CD4-positive, alpha-beta memory T cell (primary cell): ENCODE measurements at regions not wholly inside any gene's neighbourhood (a gene's known extent, or its start where the extent isn't known, plus 50 kb on each side); places are given as distances from the start of the nearest gene placed in this dataset.
A peak's percentile ranks its signal among the peaks of the same experiment; 100 is the strongest.

Experiments
- CTCF ChIA-PET: fragments of 350-600 bp; sonication (Branson Sonifier 250); formaldehyde crosslinking; loops from one replicate; lab custom pipeline; 2021; ENCODE audit warnings: inconsistent platforms; ENCODE audit not compliant: partially characterized antibody; lab: Charles Lee
- POLR2A ChIA-PET: fragments of 350-600 bp; sonication (Branson Sonifier 250); formaldehyde crosslinking; loops from one replicate; lab custom pipeline; 2021; ENCODE audit not compliant: partially characterized antibody; lab: Charles Lee
- DNase-seq, 5 donors: peaks; one replicate each; pipeline versions ENCODE4 v3.0.0 to v3.0.0-alpha.2; 2020 to 2022; ENCODE audit warnings: mixed read lengths in 1 of 5
- H3K27ac ChIP-seq: one replicate; pipeline ENCODE4 v1.7.0; 2013; ENCODE audit warnings: low read depth, low read length
- H3K27me3 ChIP-seq: 2 replicates; pipeline ENCODE4 v1.7.0; 2013; ENCODE audit warnings: mild to moderate bottlenecking, low read length, moderate library complexity; ENCODE audit not compliant: insufficient read depth
- H3K36me3 ChIP-seq: 2 replicates; pipeline ENCODE4 v1.7.0; 2013; ENCODE audit warnings: mild to moderate bottlenecking, low read length, moderate library complexity; ENCODE audit not compliant: insufficient read depth
- H3K4me1 ChIP-seq: 2 replicates; pipeline ENCODE4 v1.7.0; 2013; ENCODE audit warnings: mild to moderate bottlenecking, low read length, moderate library complexity; ENCODE audit not compliant: insufficient read depth
- H3K4me3 ChIP-seq, 2 donors: one replicate each; pipeline ENCODE4 v1.7.0; 2013; ENCODE audit warnings: low read length in 2 of 2, mild to moderate bottlenecking in 1 of 2
- H3K9me3 ChIP-seq, 2 donors: one replicate each; pipeline ENCODE4 v1.7.0; 2013; ENCODE audit warnings: low read length in 2 of 2, control low read depth in 1 of 2; ENCODE audit not compliant: control insufficient read depth in 1 of 2
- H3K27ac Mint-ChIP-seq, 7 donors: one replicate each; pipeline ENCODE4 v1.8.0; 2020 to 2021; ENCODE audit warnings: mixed read lengths in 7 of 7, mild to moderate bottlenecking in 6 of 7, inconsistent platforms in 3 of 7, moderate library complexity in 3 of 7
- H3K27me3 Mint-ChIP-seq, 2 donors: one replicate each; pipeline ENCODE4 v1.8.0; 2020 to 2021; ENCODE audit warnings: mixed read lengths in 2 of 2
- H3K36me3 Mint-ChIP-seq, 2 donors: one replicate each; pipeline ENCODE4 v1.8.0; 2020 to 2021; ENCODE audit warnings: mixed read lengths in 2 of 2, inconsistent platforms in 1 of 2, mild to moderate bottlenecking in 1 of 2
- H3K4me1 Mint-ChIP-seq, 4 donors: one replicate each; pipeline ENCODE4 v1.8.0; 2020 to 2021; ENCODE audit warnings: mixed read lengths in 4 of 4, mild to moderate bottlenecking in 1 of 4
- H3K4me3 Mint-ChIP-seq, 8 donors: one replicate each; pipeline ENCODE4 v1.8.0; 2020 to 2021; ENCODE audit warnings: mixed read lengths in 8 of 8, mild to moderate bottlenecking in 7 of 8, moderate library complexity in 6 of 8, inconsistent platforms in 3 of 8
- H3K9me3 Mint-ChIP-seq, 8 donors: one replicate each; pipeline ENCODE4 v1.8.0; 2020 to 2021; ENCODE audit warnings: mixed read lengths in 8 of 8, mild to moderate bottlenecking in 5 of 8, inconsistent platforms in 3 of 8, moderate library complexity in 1 of 8
- intact Hi-C: fragments of 100-400 bp; cut with micrococcal nuclease; formaldehyde crosslinking; loops from one replicate; pipeline ENCODE4 v1.15.1; 2023

DNA sequence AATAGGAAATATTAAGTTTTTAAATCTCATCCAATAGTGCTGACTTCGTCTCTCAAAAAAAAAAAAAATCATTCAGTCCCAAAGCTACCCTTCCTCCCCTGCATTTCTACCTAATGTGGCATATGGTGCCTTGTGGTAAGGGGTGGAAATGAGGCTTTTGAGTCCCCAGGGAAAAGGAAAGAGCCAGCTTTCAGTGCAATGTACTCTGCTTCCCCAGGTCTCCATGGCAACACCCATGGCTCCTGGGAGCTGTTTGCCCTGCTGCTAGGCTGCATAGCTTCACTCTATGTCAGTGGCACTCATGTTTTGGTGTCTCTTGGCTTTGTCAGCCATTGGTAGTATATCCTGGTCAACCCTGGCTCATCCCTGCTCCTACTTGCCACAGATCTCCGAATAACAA lies 175.9 kb downstream of the SLC39A8 start:
- ChIA-PET POLR2A (no interaction called here), CTCF (no interaction called here)
- no peaks in the 10 kb centered on the region for H3K4me1 Mint-ChIP-seq
- H3K27ac ChIP-seq: no peak overlapping the region
- peaks cover 0 to 1% of the 10 kb centered on the region in 2 donors for H3K27me3 Mint-ChIP-seq
- H3K27me3 ChIP-seq: no peaks in the 10 kb centered on the region
- no peak for DNase-seq
- H3K36me3 Mint-ChIP-seq: no peaks in the 10 kb centered on the region
- H3K4me3 ChIP-seq: no peak overlapping the region
- H3K4me1 ChIP-seq: no peaks in the 10 kb centered on the region
- H3K9me3 Mint-ChIP-seq: peaks cover 0 to 2% (median 0%) of the 10 kb centered on the region in 8 donors
- no peak overlapping the region for H3K4me3 Mint-ChIP-seq
- intact Hi-C loops: no loop called here
- H3K9me3 ChIP-seq: no peaks in the 10 kb centered on the region
- H3K27ac Mint-ChIP-seq: no peak overlapping the region
- H3K36me3 ChIP-seq: no peaks in the 10 kb centered on the region

- H3K9me3 ChIP-seq: no peaks in the 10 kb centered on the region
- peaks cover 0 to 2% (median 0%) of the 10 kb centered on the region in 8 donors for H3K9me3 Mint-ChIP-seq
- H3K27me3 ChIP-seq: no peaks in the 10 kb centered on the region
- no peaks in the 10 kb centered on the region for H3K4me1 Mint-ChIP-seq
- peak overlapping the region in 1 of 7 donors; percentile 19 for H3K27ac Mint-ChIP-seq
- H3K27me3 Mint-ChIP-seq: peaks cover 0 to 1% of the 10 kb centered on the region in 2 donors
- ChIA-PET CTCF (no interaction called here), POLR2A (no interaction called here)
- no peak for DNase-seq
- H3K4me1 ChIP-seq: no peaks in the 10 kb centered on the region
- H3K27ac ChIP-seq: no peak overlapping the region
- no peak overlapping the region for H3K4me3 Mint-ChIP-seq
- no peaks in the 10 kb centered on the region for H3K36me3 ChIP-seq
- intact Hi-C loops: no loop called here
- no peaks in the 10 kb centered on the region for H3K36me3 Mint-ChIP-seq
- no peak overlapping the region for H3K4me3 ChIP-seq
These were observed 176.7 kb downstream of the SLC39A8 start for GRCh38 chr4:102168580-102168979.

DNA sequence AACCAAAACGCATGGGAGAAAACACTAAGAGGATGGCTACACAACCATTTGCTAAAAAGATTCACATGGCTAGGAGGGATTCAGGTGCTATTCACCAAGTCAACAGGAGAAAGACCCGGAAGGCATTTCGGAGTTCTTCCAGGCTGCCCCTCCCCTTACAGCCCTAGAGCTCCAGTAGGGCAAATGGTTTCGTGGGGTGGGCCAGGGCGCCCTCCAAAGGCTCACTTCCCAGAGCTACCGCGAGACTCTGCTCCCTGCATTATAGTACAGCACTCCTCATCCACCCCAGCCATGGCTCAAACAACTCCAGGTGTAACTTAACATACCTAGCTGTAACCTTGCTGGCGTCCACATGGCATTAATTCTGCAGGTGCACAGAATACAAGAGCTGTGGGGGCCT lies 179.7 kb downstream of the SLC39A8 start:
- H3K36me3 ChIP-seq: no peaks in the 10 kb centered on the region
- H3K9me3 Mint-ChIP-seq: peaks cover 0 to 2% (median 0%) of the 10 kb centered on the region in 8 donors
- no peaks in the 10 kb centered on the region for H3K27me3 Mint-ChIP-seq
- DNase-seq: no peak
- CTCF ChIA-PET: no interaction called here
- POLR2A ChIA-PET: no interaction called here
- H3K4me3 Mint-ChIP-seq: no peak overlapping the region
- H3K27ac Mint-ChIP-seq: no peak overlapping the region
- H3K4me1 Mint-ChIP-seq: no peaks in the 10 kb centered on the region
- H3K27me3 ChIP-seq: no peaks in the 10 kb centered on the region
- H3K27ac ChIP-seq: no peak overlapping the region
- no peaks in the 10 kb centered on the region for H3K9me3 ChIP-seq
- H3K4me1 ChIP-seq: no peaks in the 10 kb centered on the region
- intact Hi-C loops: no loop called here
- no peaks in the 10 kb centered on the region for H3K36me3 Mint-ChIP-seq
- H3K4me3 ChIP-seq: no peak overlapping the region

GRCh38 chr4:102163404-102164140 lies 181.7 kb downstream of the SLC39A8 start:
- no peak overlapping the region for H3K4me3 Mint-ChIP-seq
- POLR2A ChIA-PET: no interaction called here
- intact Hi-C loops: no loop called here

GRCh38 chr4:102157984-102158383 lies 187.3 kb downstream of the SLC39A8 start:
- POLR2A ChIA-PET: no interaction called here
- Mint-ChIP-seq H3K4me1 (no peaks in the 10 kb centered on the region), H3K9me3 (no peaks in the 10 kb centered on the region), H3K36me3 (no peaks in the 10 kb centered on the region), H3K27ac (no peak overlapping the region), H3K27me3 (no peaks in the 10 kb centered on the region), H3K4me3 (no peak overlapping the region)
- Histone ChIP-seq H3K4me3 (no peak overlapping the region), H3K27me3 (no peaks in the 10 kb centered on the region), H3K9me3 (no peaks in the 10 kb centered on the region), H3K36me3 (no peaks in the 10 kb centered on the region), H3K27ac (no peak overlapping the region), H3K4me1 (no peaks in the 10 kb centered on the region)
- intact Hi-C loops: no loop called here
- no peak for DNase-seq
- CTCF ChIA-PET: no interaction called here

More at GRCh38 chr4:102163404-102164140, 181.7 kb downstream of the SLC39A8 start:
- Mint-ChIP-seq H3K36me3 (no peaks in the 10 kb centered on the region), H3K4me1 (no peaks in the 10 kb centered on the region), H3K9me3 (no peaks in the 10 kb centered on the region), H3K27me3 (no peaks in the 10 kb centered on the region), H3K27ac (no peak overlapping the region)
- Histone ChIP-seq H3K4me3 (no peak overlapping the region), H3K4me1 (no peaks in the 10 kb centered on the region), H3K36me3 (no peaks in the 10 kb centered on the region), H3K27me3 (no peaks in the 10 kb centered on the region), H3K27ac (no peak overlapping the region), H3K9me3 (no peaks in the 10 kb centered on the region)
- CTCF ChIA-PET: no interaction called here
- no peak for DNase-seq

DNA sequence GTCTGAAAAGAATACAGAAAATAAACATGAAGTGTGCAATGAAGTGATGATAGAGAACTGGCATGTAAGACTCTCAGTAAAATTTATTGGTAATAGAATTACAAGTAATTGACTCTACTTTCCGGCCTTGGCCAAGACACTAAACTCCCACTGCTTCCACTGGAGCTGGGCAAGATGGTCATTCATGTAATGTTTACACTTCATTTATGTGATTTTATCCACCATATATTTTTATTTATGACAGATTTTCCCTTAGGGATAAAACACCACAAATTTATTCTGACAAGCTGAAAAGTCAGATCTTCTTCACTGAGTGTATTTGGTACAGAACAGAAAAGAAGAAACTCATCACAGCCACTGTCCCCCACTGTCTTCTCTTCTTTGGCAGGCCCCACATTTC lies 191.9 kb downstream of the SLC39A8 start:
- ChIA-PET CTCF (no interaction called here), POLR2A (no interaction called here)
- Mint-ChIP-seq H3K4me3 (no peak overlapping the region), H3K4me1 (no peaks in the 10 kb centered on the region), H3K27me3 (no peaks in the 10 kb centered on the region), H3K27ac (no peak overlapping the region), H3K9me3 (no peaks in the 10 kb centered on the region), H3K36me3 (no peaks in the 10 kb centered on the region)
- intact Hi-C loops: no loop called here
- Histone ChIP-seq H3K9me3 (no peaks in the 10 kb centered on the region), H3K27me3 (no peaks in the 10 kb centered on the region), H3K36me3 (no peaks in the 10 kb centered on the region), H3K27ac (no peak overlapping the region), H3K4me1 (no peaks in the 10 kb centered on the region), H3K4me3 (no peak overlapping the region)
- DNase-seq: no peak

- H3K36me3 ChIP-seq: no peaks in the 10 kb centered on the region
- H3K4me3 ChIP-seq: no peak overlapping the region
- intact Hi-C loops: no loop called here
- no peaks in the 10 kb centered on the region for H3K36me3 Mint-ChIP-seq
- no peaks in the 10 kb centered on the region for H3K27me3 ChIP-seq
- H3K27ac ChIP-seq: no peak overlapping the region
- H3K4me1 Mint-ChIP-seq: no peaks in the 10 kb centered on the region
- H3K27me3 Mint-ChIP-seq: no peaks in the 10 kb centered on the region
- H3K27ac Mint-ChIP-seq: no peak overlapping the region
- ChIA-PET POLR2A (no interaction called here), CTCF (no interaction called here)
- H3K9me3 ChIP-seq: no peaks in the 10 kb centered on the region
- H3K4me1 ChIP-seq: no peaks in the 10 kb centered on the region
- no peaks in the 10 kb centered on the region for H3K9me3 Mint-ChIP-seq
- no peak for DNase-seq
- H3K4me3 Mint-ChIP-seq: no peak overlapping the region
These were observed 193.6 kb downstream of the SLC39A8 start for GRCh38 chr4:102151696-102152095.
